ENCODE measurements at regions not wholly inside any gene's neighbourhood (a gene's known extent, or its start where the extent isn't known, plus 50 kb on each side); places are given as distances from the start of the nearest gene placed in this dataset.

- TF ChIP-seq CTCF (IDR thresholded peaks at IDR 0.05), result no peak
- no peak for TF ChIP-seq POLR2A (IDR thresholded peaks at IDR 0.05)
Measured at GRCh38 chr2:47688561-47688960, 94.4 kb upstream of the MSH6 start.
